ENCODE measurements at regions not wholly inside any gene's neighbourhood (a gene's known extent, or its start where the extent isn't known, plus 50 kb on each side); places are given as distances from the start of the nearest gene placed in this dataset.

DNA sequence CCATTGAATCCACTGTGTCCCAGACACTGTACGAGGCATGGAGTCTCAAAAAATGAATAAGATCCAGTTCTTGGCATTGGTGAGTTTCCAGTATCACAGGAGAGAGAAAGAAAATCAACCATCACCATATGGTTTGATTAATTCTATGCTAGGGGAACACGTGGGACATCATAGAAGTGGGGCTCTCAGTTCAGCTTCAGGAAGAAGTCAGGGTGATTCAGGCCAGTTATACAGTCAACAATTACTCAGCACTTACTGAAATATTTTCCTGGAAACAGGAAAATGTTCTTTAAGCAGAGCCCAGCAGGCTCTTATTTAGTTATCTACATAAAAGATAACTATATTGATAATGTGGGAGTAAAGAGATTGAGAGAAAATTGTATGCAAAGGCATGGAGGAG lies 407.2 kb downstream of the NOVA1 start:
- TF ChIP-seq, protein P1, sequence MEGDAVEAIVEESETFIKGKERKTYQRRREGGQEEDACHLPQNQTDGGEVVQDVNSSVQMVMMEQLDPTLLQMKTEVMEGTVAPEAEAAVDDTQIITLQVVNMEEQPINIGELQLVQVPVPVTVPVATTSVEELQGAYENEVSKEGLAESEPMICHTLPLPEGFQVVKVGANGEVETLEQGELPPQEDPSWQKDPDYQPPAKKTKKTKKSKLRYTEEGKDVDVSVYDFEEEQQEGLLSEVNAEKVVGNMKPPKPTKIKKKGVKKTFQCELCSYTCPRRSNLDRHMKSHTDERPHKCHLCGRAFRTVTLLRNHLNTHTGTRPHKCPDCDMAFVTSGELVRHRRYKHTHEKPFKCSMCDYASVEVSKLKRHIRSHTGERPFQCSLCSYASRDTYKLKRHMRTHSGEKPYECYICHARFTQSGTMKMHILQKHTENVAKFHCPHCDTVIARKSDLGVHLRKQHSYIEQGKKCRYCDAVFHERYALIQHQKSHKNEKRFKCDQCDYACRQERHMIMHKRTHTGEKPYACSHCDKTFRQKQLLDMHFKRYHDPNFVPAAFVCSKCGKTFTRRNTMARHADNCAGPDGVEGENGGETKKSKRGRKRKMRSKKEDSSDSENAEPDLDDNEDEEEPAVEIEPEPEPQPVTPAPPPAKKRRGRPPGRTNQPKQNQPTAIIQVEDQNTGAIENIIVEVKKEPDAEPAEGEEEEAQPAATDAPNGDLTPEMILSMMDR (IDR thresholded peaks at IDR 0.05) = no peak
- TF ChIP-seq POLR2A (IDR thresholded peaks at IDR 0.05; ENCODE audit: low read depth) (no peak), POLR2AphosphoS5 (IDR thresholded peaks at IDR 0.05) (no peak), EP300 (IDR thresholded peaks at IDR 0.05) (no peak)

Data from esophagus muscularis mucosa (tissue), 4 donors.